ENCODE measurements at regions not wholly inside any gene's neighbourhood (a gene's known extent, or its start where the extent isn't known, plus 50 kb on each side); places are given as distances from the start of the nearest gene placed in this dataset.

- H3K4me1 Mint-ChIP-seq (ENCODE audit: unreplicated experiment) = no peaks in the 10 kb centered on the region
- no peak overlapping the region for H3K4me3 Mint-ChIP-seq (ENCODE audit: unreplicated experiment)
- no peaks in the 10 kb centered on the region for H3K36me3 Mint-ChIP-seq (ENCODE audit: unreplicated experiment)
- TF ChIP-seq CTCF (IDR thresholded peaks at IDR 0.05) = no peak
- H3K9me3 Mint-ChIP-seq (ENCODE audit: unreplicated experiment) = peaks cover 25% of the 10 kb centered on the region
- DNase-seq (ENCODE audit: extremely low spot score, unreplicated experiment) = no peak
- no peak overlapping the region for H3K27ac Mint-ChIP-seq (ENCODE audit: unreplicated experiment)
- no peaks in the 10 kb centered on the region for H3K27me3 Mint-ChIP-seq (ENCODE audit: unreplicated experiment)
Observed at GRCh38 chr5:2587189-2588031, 164.1 kb downstream of the IRX2 start.

GRCh38 chr5:2586016-2586715 lies 165.3 kb downstream of the IRX2 start:
- peaks cover 28% of the 10 kb centered on the region for H3K9me3 Mint-ChIP-seq (ENCODE audit: unreplicated experiment)

GRCh38 chr5:2584579-2585269 lies 166.8 kb downstream of the IRX2 start:
- TF ChIP-seq CTCF (IDR thresholded peaks at IDR 0.05) = no peak
- H3K4me3 Mint-ChIP-seq (ENCODE audit: unreplicated experiment) = no peak overlapping the region
- H3K9me3 Mint-ChIP-seq (ENCODE audit: unreplicated experiment) = peaks cover 33% of the 10 kb centered on the region
- H3K27ac Mint-ChIP-seq (ENCODE audit: unreplicated experiment) = no peak overlapping the region
- no peaks in the 10 kb centered on the region for H3K27me3 Mint-ChIP-seq (ENCODE audit: unreplicated experiment)
- H3K4me1 Mint-ChIP-seq (ENCODE audit: unreplicated experiment) = no peaks in the 10 kb centered on the region
- DNase-seq (ENCODE audit: extremely low spot score, unreplicated experiment) = no peak
- H3K36me3 Mint-ChIP-seq (ENCODE audit: unreplicated experiment) = no peaks in the 10 kb centered on the region

More at GRCh38 chr5:2586016-2586715, 165.3 kb downstream of the IRX2 start:
- no peak for TF ChIP-seq CTCF (IDR thresholded peaks at IDR 0.05)
- Mint-ChIP-seq H3K27me3 (ENCODE audit: unreplicated experiment) (no peaks in the 10 kb centered on the region), H3K36me3 (ENCODE audit: unreplicated experiment) (no peaks in the 10 kb centered on the region), H3K4me1 (ENCODE audit: unreplicated experiment) (no peaks in the 10 kb centered on the region), H3K4me3 (ENCODE audit: unreplicated experiment) (no peak overlapping the region), H3K27ac (ENCODE audit: unreplicated experiment) (no peak overlapping the region)
- no peak for DNase-seq (ENCODE audit: extremely low spot score, unreplicated experiment)

- no peaks in the 10 kb centered on the region for H3K27me3 Mint-ChIP-seq (ENCODE audit: unreplicated experiment)
- no peaks in the 10 kb centered on the region for H3K4me1 Mint-ChIP-seq (ENCODE audit: unreplicated experiment)
Observed at GRCh38 chr5:2582507-2582906, 169.0 kb downstream of the IRX2 start.

More at GRCh38 chr5:2582507-2582906, 169.0 kb downstream of the IRX2 start:
- H3K27ac Mint-ChIP-seq (ENCODE audit: unreplicated experiment) = no peak overlapping the region
- no peak overlapping the region for H3K4me3 Mint-ChIP-seq (ENCODE audit: unreplicated experiment)
- H3K36me3 Mint-ChIP-seq (ENCODE audit: unreplicated experiment) = no peaks in the 10 kb centered on the region
- peaks cover 30% of the 10 kb centered on the region for H3K9me3 Mint-ChIP-seq (ENCODE audit: unreplicated experiment)
- TF ChIP-seq CTCF (IDR thresholded peaks at IDR 0.05) = no peak
- DNase-seq (ENCODE audit: extremely low spot score, unreplicated experiment) = no peak
